GM18511 (cell line): ENCODE measurements at regions not wholly inside any gene's neighbourhood (a gene's known extent, or its start where the extent isn't known, plus 50 kb on each side); places are given as distances from the start of the nearest gene placed in this dataset.
"Not testable (repeated sequence)": the region's sequence is repeated elsewhere in the genome, so short reads cannot be mapped to it uniquely, and the experiment has no call there.

Experiments
- ATAC-seq: cut with Tn5 transposase; IDR thresholded peaks from one replicate; pipeline ENCODE4 v1.9.1; 2021; ENCODE audit warnings: mild to moderate bottlenecking, moderate library complexity; ENCODE audit not compliant: unreplicated experiment

DNA sequence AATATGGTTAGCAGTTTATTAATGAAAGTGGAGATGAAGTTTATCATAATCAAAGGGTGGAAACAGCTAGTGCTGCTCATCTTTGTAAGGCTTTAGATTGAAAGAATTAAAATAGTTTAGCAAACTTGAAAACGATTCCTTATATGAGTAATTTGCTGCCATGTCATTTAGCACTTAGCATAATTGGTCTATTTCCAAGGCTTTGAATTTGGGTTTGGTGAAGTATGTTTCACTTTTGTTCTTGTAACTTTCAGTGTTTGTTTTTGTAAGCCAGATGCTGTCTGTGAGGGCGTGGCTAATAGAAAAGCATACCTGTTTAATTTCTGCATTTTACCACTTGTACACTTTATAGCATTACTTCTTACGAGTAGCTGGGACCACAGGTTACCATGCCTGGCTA lies 109.5 kb downstream of the LAT start:
- ATAC-seq = not testable (repeated sequence)

DNA sequence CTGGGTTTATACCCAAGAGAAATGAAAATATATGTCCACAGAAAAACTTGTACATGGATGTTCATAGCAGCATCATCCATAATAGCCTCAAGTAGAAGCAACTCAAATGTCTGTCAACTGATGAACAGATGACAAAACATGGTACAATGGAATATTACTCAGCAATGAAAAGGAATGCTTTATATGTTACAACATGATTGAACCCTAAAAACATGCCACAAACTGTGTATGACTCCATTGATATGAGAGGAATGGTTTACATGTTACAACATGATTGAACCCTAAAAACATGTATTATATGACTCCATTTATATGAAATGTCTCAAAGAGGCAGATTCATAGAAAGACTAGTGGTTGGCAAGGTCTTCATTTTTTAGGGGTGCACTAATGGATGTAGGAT lies 104.8 kb downstream of the LAT start:
- ATAC-seq = not testable (repeated sequence)

DNA sequence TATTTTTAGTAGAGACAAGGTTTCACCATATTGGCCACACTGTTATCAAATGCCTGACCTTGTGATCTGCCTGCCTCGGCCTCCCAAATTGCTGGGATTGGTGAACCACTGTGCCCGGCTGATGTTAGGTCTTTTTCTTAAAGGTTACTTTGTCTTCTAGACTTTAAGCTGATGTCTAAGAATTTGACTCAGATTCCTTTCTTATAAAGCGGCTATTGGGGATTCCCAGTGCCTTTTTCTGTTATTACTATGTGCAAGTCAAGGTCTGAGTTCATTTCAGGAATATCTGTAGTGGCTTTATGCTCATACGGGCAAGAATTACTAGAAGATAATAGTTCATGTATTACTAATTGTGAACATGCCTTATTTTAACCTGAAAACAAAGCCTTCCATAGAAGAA lies 102.8 kb downstream of the LAT start:
- not testable (repeated sequence) for ATAC-seq

DNA sequence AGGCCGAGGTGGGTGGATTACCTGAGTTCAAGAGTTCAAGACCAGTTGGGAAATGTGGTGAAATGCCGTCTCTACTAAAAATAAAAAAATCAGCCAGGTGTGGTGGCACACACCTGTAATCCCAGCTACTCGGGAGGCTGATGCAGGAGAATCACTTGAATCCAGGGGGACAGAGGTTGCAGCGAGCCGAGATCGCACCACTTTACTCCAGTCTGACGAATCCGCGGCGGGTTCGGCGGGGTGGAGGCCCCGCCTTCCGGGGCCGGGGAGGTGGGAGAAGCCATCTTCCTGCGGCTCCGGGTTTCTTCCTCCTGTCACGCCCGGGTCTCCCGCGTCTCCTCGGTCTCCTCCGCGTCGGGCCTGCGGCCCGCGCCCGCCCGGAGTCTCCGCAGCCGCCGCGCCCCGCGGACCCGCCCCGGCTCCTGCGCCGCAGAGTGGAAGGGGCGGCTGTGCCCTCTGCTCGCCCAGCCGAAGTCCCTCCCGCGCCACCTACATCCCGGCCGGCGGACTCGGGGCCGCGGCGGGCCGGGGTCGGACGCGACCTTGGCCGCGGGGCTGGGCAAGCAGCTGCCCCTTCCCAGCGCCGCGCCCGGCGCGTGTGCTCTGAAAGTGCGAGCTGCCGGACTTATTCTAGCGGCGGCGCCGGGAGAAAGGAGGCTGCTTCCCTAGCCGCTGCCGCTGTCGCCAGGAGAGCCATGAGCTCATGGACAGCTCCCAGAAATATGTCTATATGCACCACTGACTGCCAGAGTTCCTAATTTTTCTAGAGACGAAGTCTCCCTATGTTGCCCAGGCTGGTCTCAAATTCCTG lies 97.2 kb downstream of the LAT start:
- ATAC-seq = not testable (repeated sequence)

DNA sequence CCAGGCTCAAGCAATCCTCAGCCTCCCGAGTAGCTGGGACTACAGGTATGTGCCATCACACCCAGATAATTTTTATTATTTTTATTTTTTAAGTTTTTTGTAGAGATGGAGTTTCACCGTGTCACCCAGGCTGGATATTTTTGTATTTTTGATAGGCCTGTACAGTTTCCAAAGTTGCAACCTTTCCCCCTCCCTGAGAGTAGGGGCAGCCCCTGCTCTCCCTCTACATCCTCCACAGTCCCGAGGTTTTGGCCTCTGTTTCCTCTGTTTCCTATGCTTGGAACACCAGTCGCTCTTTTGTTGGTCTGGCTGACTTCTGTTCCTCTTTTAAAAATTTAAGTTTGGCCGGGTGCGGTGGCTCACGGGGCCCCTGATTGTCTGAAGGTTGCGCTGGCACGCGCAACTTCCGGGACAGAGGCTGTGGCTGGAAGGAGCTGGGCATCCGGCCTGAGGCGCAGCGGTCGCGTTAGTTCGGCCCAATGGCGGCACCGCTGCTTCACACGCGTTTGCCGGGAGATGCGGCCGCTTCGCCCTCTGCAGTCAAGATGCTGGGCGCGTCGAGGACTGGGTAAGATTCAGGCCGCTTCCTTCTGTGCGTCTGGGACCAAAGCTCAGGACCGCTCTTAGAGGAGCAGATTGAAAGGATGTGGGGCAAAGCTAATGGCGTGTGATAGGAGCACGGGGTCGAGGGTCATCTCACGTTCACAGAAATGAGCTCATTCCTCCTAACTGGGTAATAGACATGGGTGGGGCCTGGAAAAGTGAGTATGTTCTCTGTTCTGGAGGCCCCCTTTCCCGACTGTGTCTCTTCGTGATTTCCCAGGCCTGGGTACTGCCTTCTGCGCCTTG lies 89.9 kb downstream of the LAT start:
- peak; percentile 88 for ATAC-seq

DNA sequence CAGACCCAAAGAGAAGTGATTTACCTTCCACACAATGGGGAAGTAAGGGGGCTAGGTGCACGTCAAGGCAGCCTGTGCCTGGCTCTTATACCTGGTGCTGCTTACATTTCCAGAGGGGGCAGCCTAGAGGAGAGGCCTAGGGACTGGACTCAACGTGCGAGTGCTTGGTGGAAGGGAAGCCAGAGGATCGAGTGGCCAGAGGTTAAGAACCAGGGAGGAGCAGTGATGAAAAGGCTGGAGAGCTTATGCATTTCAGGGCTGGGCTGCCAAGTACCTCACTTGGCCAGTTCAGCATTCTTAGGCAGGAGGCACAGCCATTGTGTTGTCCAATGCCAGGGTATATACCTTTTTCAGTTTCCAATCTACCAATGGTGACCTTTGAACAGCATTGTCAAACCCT lies 77.4 kb downstream of the LAT start:
- not testable (repeated sequence) for ATAC-seq

DNA sequence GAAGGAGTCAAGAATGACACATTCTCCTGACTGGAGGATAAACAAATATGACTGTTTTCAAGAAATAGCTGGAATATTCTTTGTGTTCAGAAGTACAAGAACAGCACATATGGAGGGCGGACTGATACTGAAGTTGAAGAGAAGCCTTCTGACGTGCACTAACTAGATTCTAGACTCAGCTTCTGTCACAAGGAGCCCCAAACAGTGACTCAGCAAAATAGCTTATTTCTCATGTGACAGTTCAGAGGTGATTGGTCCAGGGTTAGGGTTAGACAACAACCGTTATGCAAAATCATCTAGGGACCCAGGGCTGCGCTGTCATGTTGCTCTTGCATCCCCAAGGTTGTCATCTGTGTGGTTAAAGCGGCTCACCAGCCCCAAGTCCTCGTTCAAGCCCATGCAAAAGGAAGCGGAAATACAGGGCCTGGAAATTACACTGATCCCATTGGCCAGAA lies 76.6 kb downstream of the LAT start:
- ATAC-seq = not testable (repeated sequence)

DNA sequence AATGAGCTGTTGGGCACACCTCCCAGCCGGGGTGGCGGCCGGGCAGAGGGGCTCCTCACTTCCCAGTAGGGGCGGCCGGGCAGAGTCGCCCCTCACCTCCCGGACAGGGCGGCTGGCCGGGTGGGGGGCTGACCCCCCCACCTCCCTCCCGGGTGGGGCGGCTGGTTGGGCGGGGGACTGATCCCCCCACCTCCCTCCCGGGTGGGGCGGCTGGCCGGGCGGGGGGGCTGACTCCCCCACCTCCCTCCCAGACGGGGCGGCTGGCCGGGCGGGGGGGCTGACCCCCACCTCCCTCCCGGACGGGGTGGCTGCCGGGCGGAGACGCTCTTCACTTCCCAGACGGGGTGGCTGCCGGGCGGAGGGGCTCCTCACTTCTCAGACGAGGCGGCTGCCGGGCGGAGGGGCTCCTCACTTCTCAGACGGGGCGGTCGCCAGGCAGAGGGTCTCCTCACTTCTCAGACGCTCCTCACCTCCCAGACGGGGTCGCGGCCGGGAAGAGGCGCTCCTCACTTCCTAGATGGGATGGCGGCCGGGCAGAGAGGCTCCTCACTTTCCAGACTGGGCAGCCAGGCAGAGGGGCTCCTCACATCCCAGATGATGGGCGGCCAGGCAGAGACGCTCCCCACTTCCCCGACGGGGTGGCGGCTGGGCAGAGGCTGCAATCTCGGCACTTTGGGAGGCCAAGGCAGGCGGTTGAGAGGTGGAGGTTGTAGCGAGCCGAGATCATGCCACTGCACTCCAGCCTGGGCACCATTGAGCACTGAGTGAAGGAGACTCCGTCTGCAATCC lies 75.4 kb downstream of the LAT start:
- ATAC-seq = not testable (repeated sequence)

DNA sequence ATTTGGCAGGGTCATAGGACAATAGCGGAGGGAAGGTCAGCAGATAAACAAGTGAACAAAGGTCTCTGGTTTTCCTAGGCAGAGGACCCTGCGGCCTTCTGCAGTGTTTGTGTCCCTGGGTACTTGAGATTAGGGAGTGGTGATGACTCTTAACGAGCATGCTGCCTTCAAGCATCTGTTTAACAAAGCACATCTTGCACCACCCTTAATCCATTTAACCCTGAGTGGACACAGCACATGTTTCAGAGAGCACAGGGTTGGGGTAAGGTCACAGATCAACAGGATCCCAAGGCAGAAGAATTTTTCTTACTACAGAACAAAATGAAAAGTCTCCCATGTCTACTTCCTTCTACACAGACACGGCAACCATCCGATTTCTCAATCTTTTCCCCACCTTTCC lies 74.7 kb downstream of the LAT start:
- ATAC-seq = not testable (repeated sequence)
